ENCODE measurements at regions not wholly inside any gene's neighbourhood (a gene's known extent, or its start where the extent isn't known, plus 50 kb on each side); places are given as distances from the start of the nearest gene placed in this dataset.
"Not testable (repeated sequence)": the region's sequence is repeated elsewhere in the genome, so short reads cannot be mapped to it uniquely, and the experiment has no call there.

GRCh38 chr10:23595278-23595677 lies 156.4 kb downstream of the OTUD1 start:
- TF ChIP-seq CTCF, POLR2A (IDR thresholded peaks at IDR 0.05): not testable (repeated sequence)
